Activated CD8-positive, alpha-beta T cell treated with anti-CD3 and anti-CD28 coated beads for 36 hours (primary cell): ENCODE measurements at regions not wholly inside any gene's neighbourhood (a gene's known extent, or its start where the extent isn't known, plus 50 kb on each side); places are given as distances from the start of the nearest gene placed in this dataset.

Source experiments
- ATAC-seq: fragments of 200-7000 bp; cut with Tn5 transposase; one replicate; pipeline ENCODE4 v1.10.0; 2021; ENCODE audit warnings: mild to moderate bottlenecking, moderate library complexity
- CTCF ChIA-PET: fragments of 350-600 bp; sonication (Branson Sonifier 250); formaldehyde crosslinking; loops from one replicate; lab custom pipeline; 2021; ENCODE audit warnings: antibody characterized with exemption; lab: Charles Lee
- POLR2A ChIA-PET: fragments of 350-600 bp; sonication (Branson Sonifier 250); formaldehyde crosslinking; loops from one replicate; lab custom pipeline; 2021; ENCODE audit warnings: antibody characterized with exemption; lab: Charles Lee
- DNase-seq: peaks from one replicate; pipeline ENCODE4 v3.0.0-alpha.2; 2020
- H3K27ac Mint-ChIP-seq: one replicate; pipeline ENCODE4 v1.8.0; 2021; ENCODE audit warnings: mild to moderate bottlenecking, mixed read lengths
- H3K27me3 Mint-ChIP-seq: one replicate; pipeline ENCODE4 v1.8.0; 2021; ENCODE audit warnings: mixed read lengths
- H3K36me3 Mint-ChIP-seq: one replicate; pipeline ENCODE4 v1.8.0; 2021; ENCODE audit warnings: low read depth, mixed read lengths
- H3K4me1 Mint-ChIP-seq: one replicate; pipeline ENCODE4 v1.8.0; 2021; ENCODE audit warnings: low read depth, mixed read lengths
- H3K4me3 Mint-ChIP-seq: one replicate; pipeline ENCODE4 v1.8.0; 2021; ENCODE audit warnings: mild to moderate bottlenecking, moderate library complexity, mixed read lengths
- H3K9me3 Mint-ChIP-seq: one replicate; pipeline ENCODE4 v1.8.0; 2021; ENCODE audit warnings: mixed read lengths
- intact Hi-C: fragments of 100-400 bp; cut with micrococcal nuclease; formaldehyde crosslinking; loops from one replicate; pipeline ENCODE4 v1.10.0; 2022
- TF ChIP-seq, protein P1 (sequence below): fragments of 200-600 bp; IDR thresholded peaks from one replicate; pipeline ENCODE4 v1.8.0; 2022; ENCODE audit warnings: antibody characterized with exemption, mild to moderate bottlenecking

DNA sequence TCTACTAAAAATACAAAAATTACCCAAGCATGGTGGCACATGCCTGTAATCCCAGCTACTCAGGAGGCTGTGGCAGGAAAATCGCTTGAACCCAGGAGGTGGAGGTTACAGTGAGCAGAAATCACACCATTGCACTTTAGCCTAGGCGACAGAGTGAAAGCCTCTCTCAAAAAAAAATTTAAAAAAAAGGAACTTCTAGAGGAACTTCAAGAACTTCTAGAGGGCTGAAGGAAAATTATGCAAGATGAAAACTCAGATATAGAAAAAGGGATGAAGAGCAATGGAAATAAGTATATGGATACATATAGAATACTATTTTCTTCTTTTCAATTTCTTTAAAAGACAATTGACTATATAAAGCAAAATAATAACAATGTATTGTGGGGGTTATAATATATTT is 51.2 kb upstream of the PRR5 start:
- H3K9me3 Mint-ChIP-seq: no peaks in the 10 kb centered on the region
- intact Hi-C loops: no loop called here
- DNase-seq (no peak), ATAC-seq (no peak)
- no peaks in the 10 kb centered on the region for H3K4me1 Mint-ChIP-seq
- no peak overlapping the region for H3K4me3 Mint-ChIP-seq
- POLR2A ChIA-PET: interaction anchor here (1.1 kb wide), 1 partner anchor 13 kb away, joined by 3 read pairs; no protein-coding TSS in a partner anchor
- no peak overlapping the region for H3K27ac Mint-ChIP-seq
- H3K36me3 Mint-ChIP-seq: no peaks in the 10 kb centered on the region
- H3K27me3 Mint-ChIP-seq: no peaks in the 10 kb centered on the region
- TF ChIP-seq, protein P1, sequence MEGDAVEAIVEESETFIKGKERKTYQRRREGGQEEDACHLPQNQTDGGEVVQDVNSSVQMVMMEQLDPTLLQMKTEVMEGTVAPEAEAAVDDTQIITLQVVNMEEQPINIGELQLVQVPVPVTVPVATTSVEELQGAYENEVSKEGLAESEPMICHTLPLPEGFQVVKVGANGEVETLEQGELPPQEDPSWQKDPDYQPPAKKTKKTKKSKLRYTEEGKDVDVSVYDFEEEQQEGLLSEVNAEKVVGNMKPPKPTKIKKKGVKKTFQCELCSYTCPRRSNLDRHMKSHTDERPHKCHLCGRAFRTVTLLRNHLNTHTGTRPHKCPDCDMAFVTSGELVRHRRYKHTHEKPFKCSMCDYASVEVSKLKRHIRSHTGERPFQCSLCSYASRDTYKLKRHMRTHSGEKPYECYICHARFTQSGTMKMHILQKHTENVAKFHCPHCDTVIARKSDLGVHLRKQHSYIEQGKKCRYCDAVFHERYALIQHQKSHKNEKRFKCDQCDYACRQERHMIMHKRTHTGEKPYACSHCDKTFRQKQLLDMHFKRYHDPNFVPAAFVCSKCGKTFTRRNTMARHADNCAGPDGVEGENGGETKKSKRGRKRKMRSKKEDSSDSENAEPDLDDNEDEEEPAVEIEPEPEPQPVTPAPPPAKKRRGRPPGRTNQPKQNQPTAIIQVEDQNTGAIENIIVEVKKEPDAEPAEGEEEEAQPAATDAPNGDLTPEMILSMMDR: no peak
- CTCF ChIA-PET: interaction anchor here (1.9 kb wide), 1 partner anchor 34 kb away, joined by 5 read pairs; no protein-coding TSS in a partner anchor

DNA sequence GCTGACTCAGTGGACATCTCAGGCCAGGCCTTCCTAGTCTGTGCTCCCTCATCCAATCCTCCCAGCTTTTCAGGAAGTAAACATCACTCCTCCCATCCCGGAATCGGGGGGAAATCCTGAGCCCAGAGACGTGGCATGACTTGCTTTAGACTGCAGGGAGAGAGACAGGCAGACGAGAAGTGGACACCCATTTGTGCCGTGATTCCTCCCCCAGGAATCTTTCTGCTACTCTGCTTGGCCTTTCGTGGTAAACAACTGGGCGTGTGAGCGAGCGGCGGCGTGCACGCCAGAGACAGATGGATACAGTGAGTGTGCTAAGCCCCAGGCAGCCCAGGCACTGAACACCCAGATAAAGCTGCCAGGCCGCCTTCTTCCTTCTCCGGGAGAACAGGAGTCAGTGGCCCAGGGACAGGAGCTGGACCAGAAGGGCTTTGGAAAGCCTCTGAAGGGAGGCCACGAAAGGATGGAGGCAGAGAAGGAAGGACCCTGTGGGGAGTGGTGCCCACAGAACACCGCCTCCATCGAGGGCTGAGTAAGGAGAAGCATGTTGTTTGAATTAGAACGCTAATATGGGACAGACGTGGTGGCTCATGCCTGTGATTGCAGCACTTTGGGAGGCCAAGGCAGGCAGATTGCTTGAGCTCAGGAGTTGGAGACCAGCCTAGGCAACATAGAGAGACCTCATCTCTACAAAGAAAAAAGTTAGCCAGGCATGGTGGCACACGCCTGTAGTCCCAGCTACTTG is 53.0 kb upstream of the PRR5 start:
- no peak overlapping the region for H3K4me3 Mint-ChIP-seq
- H3K9me3 Mint-ChIP-seq: no peaks in the 10 kb centered on the region
- intact Hi-C loops: no loop called here
- DNase-seq (no peak), ATAC-seq (no peak)
- H3K27me3 Mint-ChIP-seq: no peaks in the 10 kb centered on the region
- no peaks in the 10 kb centered on the region for H3K36me3 Mint-ChIP-seq
- H3K4me1 Mint-ChIP-seq: no peaks in the 10 kb centered on the region
- ChIA-PET CTCF (interaction anchor here (0.9 kb wide), 1 partner anchor 9 kb away, joined by 3 read pairs; no protein-coding TSS in a partner anchor), POLR2A (interaction anchor here (0.6 kb wide), 1 partner anchor 16 kb away, joined by 3 read pairs; no protein-coding TSS in a partner anchor)
- H3K27ac Mint-ChIP-seq: no peak overlapping the region
- TF ChIP-seq, protein P1: no peak

DNA sequence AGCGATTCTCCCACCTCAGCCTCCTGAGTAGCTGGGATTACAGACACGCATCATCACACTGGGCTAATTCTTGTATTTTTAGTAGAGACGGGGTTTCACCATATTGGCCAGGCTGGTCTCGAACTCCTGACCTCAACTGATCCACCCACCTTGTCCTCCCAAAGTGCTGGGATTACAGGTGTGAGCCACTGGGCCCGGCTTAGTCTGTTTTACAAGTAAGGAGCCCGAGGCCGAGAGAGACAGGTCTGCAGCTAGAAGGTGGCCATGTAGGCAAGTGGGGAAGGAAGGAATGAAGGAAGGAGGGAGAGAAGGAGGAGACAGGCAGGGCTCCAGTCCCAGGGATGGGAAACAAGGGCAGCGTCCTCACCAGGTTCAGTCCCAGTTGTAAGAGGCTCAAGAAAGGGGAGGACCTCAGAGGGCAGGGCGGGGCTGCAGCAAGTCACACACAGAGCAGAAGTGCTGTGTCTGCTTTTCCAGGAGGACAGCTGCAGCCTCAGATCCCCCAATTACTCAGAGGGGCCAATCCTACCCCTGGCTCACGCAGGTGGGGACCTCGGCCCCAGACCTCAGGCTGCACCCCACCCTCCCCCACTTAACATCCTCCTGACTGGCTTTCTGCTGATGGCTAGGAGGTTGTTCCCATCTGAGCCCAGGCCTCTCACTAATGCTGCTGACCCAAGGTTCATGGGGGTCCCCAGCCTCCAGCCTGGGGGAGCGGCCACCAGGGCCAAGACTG is 53.8 kb upstream of the PRR5 start:
- no peak for DNase-seq
- Mint-ChIP-seq H3K4me3 (no peak overlapping the region), H3K27me3 (no peaks in the 10 kb centered on the region), H3K4me1 (no peaks in the 10 kb centered on the region), H3K27ac (no peak overlapping the region), H3K9me3 (no peaks in the 10 kb centered on the region), H3K36me3 (no peaks in the 10 kb centered on the region)
- ATAC-seq: no peak
- ChIA-PET CTCF (interaction anchor here (0.9 kb wide), 1 partner anchor 10 kb away, joined by 3 read pairs; no protein-coding TSS in a partner anchor), POLR2A (no interaction called here)
- intact Hi-C loops: no loop called here
- TF ChIP-seq, protein P1: no peak

- Mint-ChIP-seq H3K4me1 (no peaks in the 10 kb centered on the region), H3K36me3 (no peaks in the 10 kb centered on the region), H3K27ac (no peak overlapping the region), H3K9me3 (no peaks in the 10 kb centered on the region), H3K27me3 (no peaks in the 10 kb centered on the region), H3K4me3 (no peak overlapping the region)
- no peak for DNase-seq
- POLR2A ChIA-PET: no interaction called here
- TF ChIP-seq, protein P1: no peak
- no peak for ATAC-seq
- intact Hi-C loops: no loop called here
- CTCF ChIA-PET: no interaction called here
Observed at GRCh38 chr22:44647141-44647540, 54.9 kb upstream of the PRR5 start.

DNA sequence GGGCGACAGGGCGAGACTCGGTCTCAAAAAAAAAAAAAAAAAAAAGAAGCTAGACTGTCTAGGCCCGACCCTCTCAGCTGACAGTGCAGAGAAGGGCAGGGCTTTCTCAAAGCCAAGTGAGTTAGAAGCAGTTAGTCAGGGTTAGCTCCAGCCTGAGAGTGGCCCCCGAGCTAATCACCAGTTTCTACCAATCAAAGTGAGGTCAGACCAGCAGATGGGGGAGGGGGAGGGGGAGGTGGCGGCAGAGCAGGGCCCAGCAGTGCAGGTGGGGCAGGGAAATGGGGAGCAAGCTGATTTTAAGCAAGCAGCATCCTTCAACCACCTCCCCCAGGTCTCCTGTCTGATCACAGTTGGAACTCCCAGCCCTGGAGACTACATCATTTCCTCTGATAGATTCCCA is 55.3 kb upstream of the PRR5 start:
- Mint-ChIP-seq H3K27me3 (no peaks in the 10 kb centered on the region), H3K9me3 (no peaks in the 10 kb centered on the region), H3K4me3 (no peak overlapping the region), H3K4me1 (no peaks in the 10 kb centered on the region), H3K27ac (no peak overlapping the region), H3K36me3 (no peaks in the 10 kb centered on the region)
- ChIA-PET CTCF (no interaction called here), POLR2A (interaction anchor here (0.7 kb wide), 1 partner anchor 726 kb away, joined by 3 read pairs; no protein-coding TSS in a partner anchor)
- no peak for ATAC-seq
- intact Hi-C loops: no loop called here
- TF ChIP-seq, protein P1: no peak
- no peak for DNase-seq
